GM12891 (cell line): ENCODE measurements at regions not wholly inside any gene's neighbourhood (a gene's known extent, or its start where the extent isn't known, plus 50 kb on each side); places are given as distances from the start of the nearest gene placed in this dataset.

Experiments
- POLR2A ChIP-seq: IDR thresholded peaks from 2 replicates; pipeline ENCODE4 v1.6.1; 2011; ENCODE audit warnings: low read depth, low read length, control low read depth
- POLR2AphosphoS5 ChIP-seq: IDR thresholded peaks from 2 replicates; pipeline ENCODE4 v1.6.1; 2011; ENCODE audit warnings: low read depth, low read length, control low read depth
- POU2F2 ChIP-seq: IDR thresholded peaks from 2 replicates; pipeline ENCODE4 v1.6.1; 2011; ENCODE audit warnings: low read depth, mild to moderate bottlenecking, control low read depth, low read length, moderate library complexity
- SPI1 ChIP-seq: IDR thresholded peaks from 2 replicates; pipeline ENCODE4 v1.6.1; 2011; ENCODE audit warnings: low read depth, low read length, control low read depth
- TAF1 ChIP-seq: IDR thresholded peaks from 2 replicates; pipeline ENCODE4 v1.6.1; 2011; ENCODE audit warnings: low read depth, low read length, control low read depth

DNA sequence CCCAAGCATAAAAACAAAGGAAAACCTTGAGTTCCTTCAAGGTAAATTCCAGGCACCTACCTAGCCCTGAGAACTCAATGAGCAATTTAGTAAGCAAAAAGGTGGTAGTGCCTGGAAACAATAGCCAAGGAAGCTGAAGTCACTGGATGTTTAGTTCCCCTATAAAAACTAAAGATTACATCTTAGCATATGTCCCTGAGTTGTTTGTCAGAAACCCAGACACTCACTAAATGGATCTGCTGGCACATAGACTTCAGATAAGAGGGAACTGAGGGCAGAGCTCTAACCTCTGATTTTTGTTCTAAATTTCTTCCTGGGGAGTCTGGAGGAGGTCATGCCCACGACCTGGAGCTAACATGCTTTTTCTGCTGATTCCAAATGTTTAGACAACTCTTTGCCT is 532.8 kb upstream of the SALL1 start:
- no peak for TF ChIP-seq TAF1
- TF ChIP-seq POLR2A: no peak
- TF ChIP-seq SPI1: no peak
- TF ChIP-seq POLR2AphosphoS5: no peak
- TF ChIP-seq POU2F2: no peak
